PC-3 (cell line): ENCODE measurements at regions not wholly inside any gene's neighbourhood (a gene's known extent, or its start where the extent isn't known, plus 50 kb on each side); places are given as distances from the start of the nearest gene placed in this dataset.

ENCODE experiments used
- ATAC-seq: fragments of 200-7000 bp; cut with Tn5 transposase; 2 replicates; pipeline ENCODE4 v1.9.1; 2020; ENCODE audit warnings: mild to moderate bottlenecking, moderate library complexity
- BruUV-seq: library from RNA; stranded (reverse); fragments of 400-500 nt; replicated peaks from 2 replicates; lab custom pipeline; 2021; lab: Mats Ljungman, UMichigan
- CTCF ChIA-PET: fragments of 300-600 bp; sonication (Branson Sonifier 250); formaldehyde crosslinking; loops from one replicate; lab custom pipeline; 2022; ENCODE audit warnings: antibody characterized with exemption; lab: Charles Lee
- POLR2A ChIA-PET: fragments of 300-600 bp; sonication (Branson Sonifier 250); formaldehyde crosslinking; loops from one replicate; lab custom pipeline; 2022; ENCODE audit warnings: antibody characterized with exemption; ENCODE audit not compliant: unreplicated experiment; lab: Charles Lee
- DNase-seq: peaks from one replicate; pipeline ENCODE4 v3.0.0-alpha.2; 2015
- H2AFZ ChIP-seq: fragments of 300-600 bp; sonication (generic); 2 replicates; pipeline ENCODE4 v1.6.0; 2016; ENCODE audit warnings: antibody characterized with exemption, low read length
- H3F3A ChIP-seq: fragments of 300-600 bp; sonication (generic); one replicate; pipeline ENCODE4 v1.6.0; 2017; ENCODE audit warnings: antibody characterized with exemption, low read length, control low read depth, mild to moderate bottlenecking; ENCODE audit not compliant: unreplicated experiment
- H3K27ac ChIP-seq: fragments of 300-600 bp; sonication (generic); 2 replicates; pipeline ENCODE4 v1.5.1; 2016; ENCODE audit warnings: mild to moderate bottlenecking, low read length
- H3K27me3 ChIP-seq: fragments of 300-600 bp; sonication (generic); 2 replicates; pipeline ENCODE4 v1.6.1; 2016; ENCODE audit warnings: low read length, mixed read lengths
- H3K36me3 ChIP-seq: fragments of 300-600 bp; sonication (generic); 2 replicates; pipeline ENCODE4 v1.6.1; 2016; ENCODE audit warnings: low read depth, mixed run types, low read length, mixed read lengths
- H3K4me1 ChIP-seq: fragments of 300-600 bp; sonication (generic); 2 replicates; pipeline ENCODE4 v1.5.1; 2016; ENCODE audit warnings: low read length; ENCODE audit not compliant: insufficient read depth
- H3K4me2 ChIP-seq: fragments of 300-600 bp; sonication (generic); 2 replicates; pipeline ENCODE4 v1.6.0; 2016; ENCODE audit warnings: low read length
- H3K4me3 ChIP-seq: fragments of 300-600 bp; sonication (generic); 2 replicates; pipeline ENCODE4 v1.5.1; 2016; ENCODE audit warnings: mild to moderate bottlenecking, low read length, mixed read lengths
- H3K79me2 ChIP-seq: fragments of 300-600 bp; sonication (generic); 2 replicates; pipeline ENCODE4 v1.6.1; 2017; ENCODE audit warnings: low read length, mixed read lengths
- H3K9ac ChIP-seq: fragments of 300-600 bp; sonication (generic); 2 replicates; pipeline ENCODE4 v1.6.0; 2016; ENCODE audit warnings: mild to moderate bottlenecking, low read length
- H3K9me2 ChIP-seq: fragments of 300-600 bp; sonication (generic); replicated peaks from 2 replicates; pipeline ENCODE4 v1.6.1; 2016; ENCODE audit warnings: mixed run types, low read length, mixed read lengths
- H3K9me3 ChIP-seq: fragments of 300-600 bp; sonication (generic); 2 replicates; pipeline ENCODE4 v1.6.1; 2016; ENCODE audit warnings: low read length, mixed read lengths
- H4K20me1 ChIP-seq: fragments of 300-600 bp; sonication (generic); 2 replicates; pipeline ENCODE4 v1.6.1; 2016; ENCODE audit warnings: low read length, mixed read lengths
- CTCF ChIP-seq: fragments of 300-600 bp; sonication (generic); conservative IDR thresholded peaks from 2 replicates; pipeline ENCODE4 v1.5.1; 2017; ENCODE audit warnings: antibody characterized with exemption, low read depth, mild to moderate bottlenecking, low read length
- EZH2 ChIP-seq: fragments of 300-600 bp; sonication (generic); IDR thresholded peaks from one replicate; pipeline ENCODE4 v1.6.1; 2017; ENCODE audit warnings: antibody characterized with exemption, mild to moderate bottlenecking, low read length; ENCODE audit not compliant: unreplicated experiment
- EZH2phosphoT487 ChIP-seq: fragments of 300-600 bp; sonication (generic); IDR thresholded peaks from 2 replicates; pipeline ENCODE4 v1.6.1; 2018; ENCODE audit warnings: mild to moderate bottlenecking, antibody characterized with exemption, low read length, borderline replicate concordance
- intact Hi-C: fragments of 100-400 bp; cut with micrococcal nuclease; formaldehyde crosslinking; loops from 2 replicates; pipeline ENCODE4 v1.9.0; 2023

DNA sequence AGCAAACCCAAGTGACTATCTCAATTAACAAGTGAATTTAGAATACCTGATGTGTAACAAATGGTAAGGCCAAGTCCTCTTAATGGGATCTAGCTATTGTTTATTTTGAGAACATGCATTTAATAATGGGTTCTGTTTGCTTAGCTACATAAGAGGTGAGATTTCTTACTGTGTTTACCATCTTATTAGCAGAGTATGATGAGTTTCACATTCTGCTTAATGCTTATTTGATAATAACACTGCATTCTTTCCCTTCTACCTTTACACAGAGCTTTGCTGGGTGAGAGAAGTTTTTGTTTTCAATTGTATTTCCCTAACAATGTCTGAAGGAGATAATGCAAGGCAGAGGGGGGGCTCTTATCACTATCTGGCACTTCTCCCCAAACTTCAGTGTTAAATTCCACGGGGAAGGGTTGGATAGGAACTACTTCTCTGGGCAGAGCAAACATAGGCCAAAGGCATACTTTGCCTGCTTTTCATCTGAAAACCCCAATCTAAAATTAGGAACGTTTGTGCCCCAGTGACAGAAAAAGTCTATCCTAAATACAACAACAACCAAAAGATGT, 129.0 kb upstream of the ATXN7L3B start:
- DNase-seq (no peak), ATAC-seq (no peak)
- no peaks in the 10 kb centered on the region for H3K9me3 ChIP-seq
- intact Hi-C loops, result no loop called here
- no peaks in the 10 kb centered on the region for H3K9me2 ChIP-seq
- H3K4me3 ChIP-seq, result no peak overlapping the region
- no peaks in the 10 kb centered on the region for H3F3A ChIP-seq
- H3K4me1 ChIP-seq, result no peaks in the 10 kb centered on the region
- H3K36me3 ChIP-seq, result no peaks in the 10 kb centered on the region
- H3K27ac ChIP-seq, result no peak overlapping the region
- POLR2A ChIA-PET, result interaction anchor here (0.5 kb wide), 1 partner anchor 257 kb away, joined by 3 read pairs; no protein-coding TSS in a partner anchor
- H3K9ac ChIP-seq, result no peak overlapping the region
- TF ChIP-seq EZH2phosphoT487, result no peak
- CTCF ChIA-PET, result no interaction called here
- BruUV-seq, result no TSS peak
- H4K20me1 ChIP-seq, result no peaks in the 10 kb centered on the region
- no peak overlapping the region for H3K4me2 ChIP-seq
- no peaks in the 10 kb centered on the region for H3K27me3 ChIP-seq
- no peaks in the 10 kb centered on the region for H3K79me2 ChIP-seq
- no peak overlapping the region for H2AFZ ChIP-seq

DNA sequence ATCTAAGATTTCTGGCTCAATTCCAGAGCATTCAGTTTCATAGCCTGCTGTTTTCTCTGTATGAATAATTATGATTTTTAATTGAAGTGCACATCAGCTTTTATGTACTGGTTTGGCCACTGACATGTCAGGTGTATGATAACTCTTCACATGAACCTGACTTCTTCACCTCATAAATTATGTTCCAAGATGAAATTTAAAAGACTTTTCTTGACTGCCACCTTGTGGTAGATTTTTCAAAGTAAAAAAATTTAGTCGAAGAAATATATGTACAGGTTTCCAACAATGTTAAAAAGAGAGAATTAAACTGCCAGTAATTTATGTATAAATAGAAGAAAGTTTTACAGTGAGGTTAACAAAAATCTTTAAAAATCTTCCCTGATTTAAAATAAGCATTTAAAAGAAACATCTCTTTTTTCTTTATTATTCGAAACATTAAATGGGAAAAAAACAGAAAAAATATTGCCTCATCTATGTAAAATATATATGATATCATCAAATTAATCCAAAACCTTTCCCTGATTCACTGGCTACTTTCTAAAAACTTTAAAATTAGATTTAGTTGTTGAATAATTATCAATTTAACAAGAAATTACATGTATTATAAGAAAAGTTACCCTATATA, 124.9 kb upstream of the ATXN7L3B start:
- Histone ChIP-seq H3K27me3 (no peaks in the 10 kb centered on the region), H3K9ac (no peak overlapping the region), H3F3A (no peaks in the 10 kb centered on the region), H3K36me3 (no peaks in the 10 kb centered on the region), H3K9me2 (no peaks in the 10 kb centered on the region), H3K4me3 (no peak overlapping the region), H4K20me1 (no peaks in the 10 kb centered on the region), H3K9me3 (no peaks in the 10 kb centered on the region), H3K4me2 (no peak overlapping the region), H3K4me1 (no peaks in the 10 kb centered on the region), H2AFZ (no peak overlapping the region), H3K79me2 (no peaks in the 10 kb centered on the region), H3K27ac (no peak overlapping the region)
- no TSS peak for BruUV-seq
- DNase-seq (peak; percentile 70), ATAC-seq (no peak)
- intact Hi-C loops, result loop anchor here (1.0 kb wide), 3 partner anchors 40 to 301 kb away; no protein-coding TSS in a partner anchor
- CTCF ChIA-PET, result no interaction called here
- POLR2A ChIA-PET, result no interaction called here
- TF ChIP-seq EZH2phosphoT487 (no peak), EZH2 (no peak), CTCF (peak; percentile 71)

- Histone ChIP-seq H3K4me3 (no peak overlapping the region), H3K9me3 (no peaks in the 10 kb centered on the region), H3K4me1 (0 out of 2 replicates have a peak, but pooled peaks cover 5% of the 10 kb centered on the region), H3K9ac (no peak overlapping the region), H2AFZ (no peak overlapping the region), H4K20me1 (no peaks in the 10 kb centered on the region), H3K27ac (no peak overlapping the region), H3K79me2 (no peaks in the 10 kb centered on the region), H3K9me2 (no peaks in the 10 kb centered on the region), H3F3A (no peaks in the 10 kb centered on the region), H3K4me2 (no peak overlapping the region), H3K36me3 (no peaks in the 10 kb centered on the region), H3K27me3 (no peaks in the 10 kb centered on the region)
- intact Hi-C loops, result loop anchor here (1.0 to 2.0 kb wide), 3 partner anchors 121 to 480 kb away; partner anchors contain the start of gene ATXN7L3B
- ATAC-seq (no peak), DNase-seq (peak; percentile 61)
- TF ChIP-seq EZH2phosphoT487 (no peak), CTCF (peak; percentile 73)
- no TSS peak for BruUV-seq
- ChIA-PET CTCF (interaction anchor here (0.7 to 1.2 kb wide), 5 partner anchors 43 to 1453 kb away, joined by 3 to 6 read pairs (median 5); no protein-coding TSS in a partner anchor), POLR2A (no interaction called here)
Measured at GRCh38 chr12:74415633-74416032, 122.0 kb upstream of the ATXN7L3B start.
